Activated naive CD4-positive, alpha-beta T cell treated with anti-CD3 and anti-CD28 coated beads, Interleukin-2, amount 50 U/mL, for 24 hours (primary cell): ENCODE measurements at regions not wholly inside any gene's neighbourhood (a gene's known extent, or its start where the extent isn't known, plus 50 kb on each side); places are given as distances from the start of the nearest gene placed in this dataset.

Experiments used
- H3K27ac Mint-ChIP-seq: one replicate; pipeline ENCODE4 v1.8.0; 2021; ENCODE audit warnings: mild to moderate bottlenecking, mixed read lengths
- H3K27me3 Mint-ChIP-seq: one replicate; pipeline ENCODE4 v1.8.0; 2021; ENCODE audit warnings: mixed read lengths
- H3K36me3 Mint-ChIP-seq: one replicate; pipeline ENCODE4 v1.8.0; 2021; ENCODE audit warnings: mixed read lengths
- H3K4me1 Mint-ChIP-seq: one replicate; pipeline ENCODE4 v1.8.0; 2021; ENCODE audit warnings: mixed read lengths
- H3K4me3 Mint-ChIP-seq: one replicate; pipeline ENCODE4 v1.8.0; 2021; ENCODE audit warnings: mild to moderate bottlenecking, mixed read lengths
- H3K9me3 Mint-ChIP-seq: one replicate; pipeline ENCODE4 v1.8.0; 2021; ENCODE audit warnings: mixed read lengths

- no peaks in the 10 kb centered on the region for H3K4me1 Mint-ChIP-seq
- H3K27ac Mint-ChIP-seq, result no peak overlapping the region
- no peak overlapping the region for H3K4me3 Mint-ChIP-seq
- no peaks in the 10 kb centered on the region for H3K36me3 Mint-ChIP-seq
- H3K27me3 Mint-ChIP-seq, result peaks cover 2% of the 10 kb centered on the region
- peaks cover 8% of the 10 kb centered on the region for H3K9me3 Mint-ChIP-seq
Observed at GRCh38 chr20:6864740-6865139, 97.3 kb downstream of the BMP2 start.

GRCh38 chr20:6866741-6867140, 99.3 kb downstream of the BMP2 start:
- H3K27me3 Mint-ChIP-seq, result peaks cover 2% of the 10 kb centered on the region
- H3K36me3 Mint-ChIP-seq, result no peaks in the 10 kb centered on the region
- H3K9me3 Mint-ChIP-seq, result peaks cover 8% of the 10 kb centered on the region

DNA sequence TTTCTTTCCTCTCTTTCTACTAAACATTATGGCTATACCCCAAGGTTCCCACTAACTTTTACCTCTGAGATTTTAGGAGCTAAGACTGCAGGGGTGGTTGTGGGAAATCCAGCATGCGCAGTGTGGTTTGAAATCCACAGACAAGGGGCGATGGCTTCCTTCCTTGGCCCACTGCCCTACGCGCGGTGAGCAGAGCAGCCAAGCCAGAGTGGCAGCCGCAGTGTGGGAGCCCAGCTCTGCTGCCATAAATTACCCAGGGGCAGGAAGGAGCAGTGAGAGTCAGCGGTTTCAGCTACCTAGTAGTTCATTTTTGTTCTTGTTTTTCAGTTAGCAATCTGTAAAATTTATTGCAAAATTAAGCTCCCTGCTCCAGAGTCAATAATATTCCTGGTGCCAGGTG, 101.4 kb downstream of the BMP2 start:
- Mint-ChIP-seq H3K27ac (no peak overlapping the region), H3K4me1 (no peaks in the 10 kb centered on the region), H3K9me3 (peaks cover 8% of the 10 kb centered on the region), H3K4me3 (no peak overlapping the region), H3K27me3 (peaks cover 2% of the 10 kb centered on the region), H3K36me3 (no peaks in the 10 kb centered on the region)

More at GRCh38 chr20:6866741-6867140, 99.3 kb downstream of the BMP2 start:
- Mint-ChIP-seq H3K4me1 (no peaks in the 10 kb centered on the region), H3K4me3 (no peak overlapping the region), H3K27ac (no peak overlapping the region)

DNA sequence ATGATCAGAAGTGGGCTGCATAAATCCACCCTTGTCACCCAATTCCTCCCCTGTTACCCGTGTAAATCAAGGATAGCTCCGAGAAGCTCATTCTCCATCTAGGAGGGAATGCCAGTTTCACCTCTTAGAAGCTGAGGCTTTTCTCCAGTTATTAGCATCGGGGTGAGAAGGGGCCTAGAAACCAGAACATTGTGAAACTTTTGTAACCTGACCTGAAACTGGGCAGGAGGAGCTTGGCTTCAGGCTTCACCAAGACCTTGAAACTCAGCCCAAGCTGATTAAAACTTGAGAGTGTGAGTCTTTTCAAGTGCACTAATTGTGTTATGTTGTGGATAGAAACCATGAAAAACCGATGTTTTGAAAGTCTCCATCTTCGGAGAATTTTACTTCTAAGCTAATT, 103.1 kb downstream of the BMP2 start:
- Mint-ChIP-seq H3K27ac (no peak overlapping the region), H3K9me3 (peaks cover 8% of the 10 kb centered on the region), H3K27me3 (peaks cover 2% of the 10 kb centered on the region), H3K36me3 (no peaks in the 10 kb centered on the region), H3K4me3 (no peak overlapping the region), H3K4me1 (no peaks in the 10 kb centered on the region)

- H3K27me3 Mint-ChIP-seq, result no peaks in the 10 kb centered on the region
- H3K9me3 Mint-ChIP-seq, result no peaks in the 10 kb centered on the region
- H3K4me1 Mint-ChIP-seq, result no peaks in the 10 kb centered on the region
- H3K4me3 Mint-ChIP-seq, result no peak overlapping the region
- no peaks in the 10 kb centered on the region for H3K36me3 Mint-ChIP-seq
- no peak overlapping the region for H3K27ac Mint-ChIP-seq
Observed at GRCh38 chr20:6877633-6878032, 110.1 kb downstream of the BMP2 start.

- Mint-ChIP-seq H3K27ac (no peak overlapping the region), H3K4me3 (no peak overlapping the region), H3K4me1 (no peaks in the 10 kb centered on the region), H3K36me3 (no peaks in the 10 kb centered on the region), H3K9me3 (no peaks in the 10 kb centered on the region), H3K27me3 (no peaks in the 10 kb centered on the region)
Observed at GRCh38 chr20:6882561-6883291, 115.2 kb downstream of the BMP2 start.

- no peaks in the 10 kb centered on the region for H3K9me3 Mint-ChIP-seq
- H3K27ac Mint-ChIP-seq, result no peak overlapping the region
- no peaks in the 10 kb centered on the region for H3K36me3 Mint-ChIP-seq
- H3K4me1 Mint-ChIP-seq, result no peaks in the 10 kb centered on the region
- H3K27me3 Mint-ChIP-seq, result no peaks in the 10 kb centered on the region
- H3K4me3 Mint-ChIP-seq, result no peak overlapping the region
Observed at GRCh38 chr20:6884114-6884513, 116.6 kb downstream of the BMP2 start.

- Mint-ChIP-seq H3K4me3 (no peak overlapping the region), H3K36me3 (no peaks in the 10 kb centered on the region), H3K27me3 (no peaks in the 10 kb centered on the region), H3K27ac (no peak overlapping the region), H3K9me3 (no peaks in the 10 kb centered on the region), H3K4me1 (no peaks in the 10 kb centered on the region)
Observed at GRCh38 chr20:6886065-6886729, 118.7 kb downstream of the BMP2 start.

GRCh38 chr20:6887966-6888365, 120.5 kb downstream of the BMP2 start:
- H3K4me1 Mint-ChIP-seq, result no peaks in the 10 kb centered on the region

DNA sequence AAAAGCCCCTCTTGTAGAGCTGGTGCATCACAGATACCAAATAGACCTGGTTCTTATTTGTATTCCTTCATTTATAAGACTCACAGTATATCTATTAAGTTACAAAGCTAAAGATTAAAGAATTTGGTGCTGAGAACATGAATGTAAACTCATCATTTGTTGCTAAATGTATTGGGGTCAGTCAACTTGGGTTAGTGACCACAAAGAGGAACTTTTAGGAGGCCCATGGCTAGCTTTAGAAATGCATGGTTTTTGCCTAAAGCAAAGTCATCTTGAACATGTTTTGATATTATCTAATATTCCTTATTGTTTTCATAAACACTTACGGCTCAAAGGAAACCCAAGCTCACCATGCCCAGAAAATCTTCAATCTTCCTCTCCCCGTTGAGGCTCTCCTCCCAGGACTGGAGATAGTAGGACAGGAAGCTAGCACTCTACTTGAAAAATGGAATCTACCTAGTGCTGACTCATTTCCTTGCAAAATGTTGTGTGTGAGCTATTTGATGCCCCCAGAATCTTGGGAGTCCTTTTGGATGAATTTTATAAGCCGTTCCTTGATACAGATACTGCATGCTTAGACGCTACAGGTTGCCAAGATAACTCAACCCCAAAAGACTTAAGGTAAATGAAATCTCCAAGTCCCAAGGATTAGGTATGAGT, 121.4 kb downstream of the BMP2 start:
- Mint-ChIP-seq H3K4me3 (no peak overlapping the region), H3K36me3 (no peaks in the 10 kb centered on the region), H3K27me3 (no peaks in the 10 kb centered on the region), H3K27ac (no peak overlapping the region), H3K9me3 (peaks cover 1% of the 10 kb centered on the region), H3K4me1 (no peaks in the 10 kb centered on the region)

More at GRCh38 chr20:6887966-6888365, 120.5 kb downstream of the BMP2 start:
- Mint-ChIP-seq H3K27ac (no peak overlapping the region), H3K9me3 (no peaks in the 10 kb centered on the region), H3K4me3 (no peak overlapping the region), H3K27me3 (no peaks in the 10 kb centered on the region), H3K36me3 (no peaks in the 10 kb centered on the region)

GRCh38 chr20:6892724-6893123, 125.2 kb downstream of the BMP2 start:
- no peaks in the 10 kb centered on the region for H3K4me1 Mint-ChIP-seq
- no peak overlapping the region for H3K27ac Mint-ChIP-seq
- H3K4me3 Mint-ChIP-seq, result no peak overlapping the region
- peaks cover 4% of the 10 kb centered on the region for H3K9me3 Mint-ChIP-seq
- H3K27me3 Mint-ChIP-seq, result no peaks in the 10 kb centered on the region
- no peaks in the 10 kb centered on the region for H3K36me3 Mint-ChIP-seq

GRCh38 chr20:6898928-6899327, 131.4 kb downstream of the BMP2 start:
- no peak overlapping the region for H3K27ac Mint-ChIP-seq
- no peaks in the 10 kb centered on the region for H3K27me3 Mint-ChIP-seq
- no peaks in the 10 kb centered on the region for H3K4me1 Mint-ChIP-seq
- no peaks in the 10 kb centered on the region for H3K36me3 Mint-ChIP-seq
- H3K9me3 Mint-ChIP-seq, result peaks cover 2% of the 10 kb centered on the region
- H3K4me3 Mint-ChIP-seq, result no peak overlapping the region

- H3K9me3 Mint-ChIP-seq, result peaks cover 3% of the 10 kb centered on the region
- no peaks in the 10 kb centered on the region for H3K27me3 Mint-ChIP-seq
- H3K36me3 Mint-ChIP-seq, result no peaks in the 10 kb centered on the region
- no peak overlapping the region for H3K27ac Mint-ChIP-seq
- no peak overlapping the region for H3K4me3 Mint-ChIP-seq
- H3K4me1 Mint-ChIP-seq, result no peaks in the 10 kb centered on the region
Observed at GRCh38 chr20:6906871-6907270, 139.4 kb downstream of the BMP2 start.

DNA sequence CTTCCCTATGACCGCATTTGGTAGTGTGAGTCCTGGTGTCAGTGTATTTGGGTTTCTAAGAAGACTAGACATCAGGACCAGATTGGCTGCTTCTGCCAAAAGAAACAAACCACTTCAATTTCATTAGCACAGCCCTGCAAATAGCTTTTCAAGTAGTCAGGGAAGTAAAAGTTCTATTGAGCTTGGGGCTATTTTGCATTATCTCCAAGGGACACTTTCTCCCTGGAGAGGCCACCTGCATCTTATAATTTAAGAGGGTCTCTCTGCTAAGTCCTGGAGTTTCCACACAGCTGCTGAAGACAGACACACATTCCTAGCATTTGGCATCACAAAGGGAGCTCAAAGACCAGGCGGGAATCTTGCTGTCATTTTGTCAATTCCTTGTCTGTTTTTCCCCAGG, 141.2 kb downstream of the BMP2 start:
- peaks cover 3% of the 10 kb centered on the region for H3K9me3 Mint-ChIP-seq
- no peak overlapping the region for H3K27ac Mint-ChIP-seq
- no peaks in the 10 kb centered on the region for H3K27me3 Mint-ChIP-seq
- no peak overlapping the region for H3K4me3 Mint-ChIP-seq
- no peaks in the 10 kb centered on the region for H3K4me1 Mint-ChIP-seq
- H3K36me3 Mint-ChIP-seq, result no peaks in the 10 kb centered on the region

DNA sequence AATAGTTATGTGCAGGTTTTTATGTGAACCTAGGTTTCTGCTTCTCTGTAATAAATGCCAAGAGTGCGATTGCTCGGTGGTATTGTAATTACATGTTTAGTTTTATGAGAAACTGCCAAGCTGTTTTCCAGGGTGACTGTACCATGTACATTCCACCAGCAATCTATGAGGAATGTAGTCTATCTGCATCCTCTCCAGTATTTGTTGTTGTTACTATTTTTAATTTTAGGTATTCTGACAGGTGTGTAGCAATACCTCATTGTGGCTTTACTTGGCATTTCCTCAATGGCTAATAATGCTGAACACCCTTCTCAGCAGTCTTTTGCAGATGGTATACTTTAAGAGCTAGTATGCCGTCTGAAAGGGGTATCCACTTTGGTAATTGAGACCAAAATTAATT, 142.1 kb downstream of the BMP2 start:
- Mint-ChIP-seq H3K4me3 (no peak overlapping the region), H3K27me3 (no peaks in the 10 kb centered on the region), H3K9me3 (peaks cover 3% of the 10 kb centered on the region), H3K27ac (no peak overlapping the region), H3K36me3 (no peaks in the 10 kb centered on the region), H3K4me1 (no peaks in the 10 kb centered on the region)

DNA sequence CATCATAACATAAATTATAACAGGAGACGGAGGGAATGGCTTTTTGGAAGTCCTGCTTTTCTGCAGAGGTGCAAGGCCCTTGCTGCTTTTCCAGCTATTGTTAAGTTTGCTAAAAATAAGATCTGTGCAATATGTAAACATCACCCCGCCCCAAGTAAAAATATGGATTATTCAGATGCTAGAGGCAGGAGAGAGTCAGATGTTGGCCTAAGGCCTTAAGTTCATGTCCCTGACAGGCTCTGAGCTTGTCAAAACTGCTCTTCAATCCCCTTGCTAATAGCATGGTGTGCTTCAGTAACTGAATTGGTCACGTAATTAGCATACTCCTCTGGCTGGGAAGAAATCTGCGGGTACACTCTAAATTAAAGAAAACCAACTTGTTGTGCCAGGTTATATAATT, 147.5 kb downstream of the BMP2 start:
- no peaks in the 10 kb centered on the region for H3K4me1 Mint-ChIP-seq
- no peaks in the 10 kb centered on the region for H3K27me3 Mint-ChIP-seq
- H3K27ac Mint-ChIP-seq, result no peak overlapping the region
- H3K4me3 Mint-ChIP-seq, result no peak overlapping the region
- no peaks in the 10 kb centered on the region for H3K9me3 Mint-ChIP-seq
- no peaks in the 10 kb centered on the region for H3K36me3 Mint-ChIP-seq
